K562 (cell line): ENCODE measurements at regions not wholly inside any gene's neighbourhood (a gene's known extent, or its start where the extent isn't known, plus 50 kb on each side); places are given as distances from the start of the nearest gene placed in this dataset.

ENCODE experiments used
- ATAC-seq: fragments of 200-7000 bp; cut with Tn5 transposase; 3 replicates; pipeline ENCODE4 v1.9.1; 2020; ENCODE audit warnings: moderate library complexity
- BruUV-seq: library from RNA; stranded (reverse); fragments of 400-500 nt; replicated peaks from 2 replicates; lab custom pipeline; 2021; lab: Mats Ljungman, UMichigan
- CTCF ChIA-PET: fragments of 300-600 bp; formaldehyde crosslinking; extraction: SDS; loops from one replicate; lab custom pipeline; 2021; ENCODE audit warnings: low intra/inter-chr PET ratio; lab: Yijun Ruan, JAX
- POLR2A ChIA-PET: fragments of 300-600, 350-650 bp; sonication (Branson Sonifier 250); formaldehyde crosslinking; extraction: SDS; loops from one replicate; lab custom pipeline; 2021; ENCODE audit warnings: antibody characterized with exemption, inconsistent platforms; lab: Yijun Ruan, JAX
- DNase-seq, 4 experiments: peaks; one replicate each; pipeline versions ENCODE4 v3.0.0 to v3.0.0-alpha.2; 2011 to 2018; ENCODE audit warnings: low spot score in 3 of 4, mixed read lengths in 3 of 4; ENCODE audit errors: extremely low read depth in 1 of 4
- FAIRE-seq: peaks from 2 replicates; lab custom pipeline; 2011; peaks lifted over from hg19 to GRCh38; lab: Jason Lieb, UNC
- H2AFZ ChIP-seq: 2 replicates; pipeline ENCODE4 v1.6.0; 2011; ENCODE audit warnings: low read depth, low read length, control low read depth, inconsistent platforms
- H3K27ac ChIP-seq: fragments of 200-600 bp; 3 replicates; pipeline ENCODE4 v1.8.0; 2011; ENCODE audit warnings: low read depth, mild to moderate bottlenecking, control low read depth, inconsistent platforms, low read length, moderate library complexity, mixed read lengths; ENCODE audit errors: extremely low read depth
- H3K27me3 ChIP-seq, 2 experiments: fragments of 300-600 bp in 1 of 2; 2 replicates in 1 of 2; 3 replicates in 1 of 2; pipeline versions ENCODE4 v1.6.0 to v1.8.0; 2011; ENCODE audit warnings: inconsistent platforms in 2 of 2, low read length in 2 of 2, mild to moderate bottlenecking in 1 of 2, mixed read lengths in 1 of 2, moderate library complexity in 1 of 2; ENCODE audit not compliant: control insufficient read depth in 2 of 2, insufficient read depth in 2 of 2
- H3K36me3 ChIP-seq: fragments of 300-600 bp; 3 replicates; pipeline ENCODE4 v1.8.0; 2011; ENCODE audit warnings: mild to moderate bottlenecking, low read length, inconsistent platforms; ENCODE audit not compliant: control insufficient read depth, insufficient read depth
- H3K4me1 ChIP-seq, 2 experiments: fragments of 200-600 bp in 1 of 2; replicated peaks in 1 of 2; 2 replicates in 1 of 2; 3 replicates in 1 of 2; pipeline versions ENCODE4 v1.5.1 to v1.8.0; 2011; ENCODE audit warnings: inconsistent platforms in 2 of 2, low read length in 2 of 2, mild to moderate bottlenecking in 1 of 2, mixed read lengths in 1 of 2, moderate library complexity in 1 of 2; ENCODE audit not compliant: control insufficient read depth in 2 of 2, insufficient read depth in 2 of 2
- H3K4me2 ChIP-seq: 2 replicates; pipeline ENCODE4 v1.6.1; 2011; ENCODE audit warnings: low read length, control low read depth, inconsistent platforms, mixed read lengths; ENCODE audit not compliant: insufficient read depth
- H3K4me3 ChIP-seq: fragments of 200-600 bp; sonication (generic), shearing (Covaris generic); 2 replicates; pipeline ENCODE4 v1.5.1; 2016; ENCODE audit warnings: control low read depth, inconsistent platforms
- H3K79me2 ChIP-seq: fragments of 200-600 bp; 3 replicates; pipeline ENCODE4 v1.8.0; 2011; ENCODE audit warnings: low read length, inconsistent platforms; ENCODE audit not compliant: control insufficient read depth, insufficient read depth
- H3K9ac ChIP-seq, 2 experiments: 2 replicates each; pipeline versions ENCODE4 v1.6.0 to v1.6.1; 2011; ENCODE audit warnings: low read depth in 2 of 2, low read length in 2 of 2, control low read depth in 1 of 2, inconsistent platforms in 1 of 2, mild to moderate bottlenecking in 1 of 2, mixed read lengths in 1 of 2; ENCODE audit not compliant: insufficient read depth in 1 of 2
- H3K9me1 ChIP-seq: one replicate; pipeline ENCODE4 v1.6.0; 2011; ENCODE audit warnings: inconsistent platforms, mild to moderate bottlenecking, low read length, moderate library complexity; ENCODE audit not compliant: control insufficient read depth, insufficient read depth
- H3K9me3 ChIP-seq: replicated peaks from 2 replicates; pipeline ENCODE4 v1.5.1; 2011; ENCODE audit warnings: low read depth, low read length, inconsistent platforms; ENCODE audit not compliant: control insufficient read depth, insufficient read depth
- H4K20me1 ChIP-seq: replicated peaks from 2 replicates; pipeline ENCODE4 v1.6.1; 2011; ENCODE audit warnings: low read length, inconsistent platforms, mixed read lengths; ENCODE audit not compliant: control insufficient read depth, insufficient read depth
- BRD9 ChIP-seq: fragments of 450-650 bp; IDR thresholded peaks from 2 replicates; pipeline ENCODE4 v1.6.1; 2018; ENCODE audit warnings: low read depth; ENCODE audit not compliant: partially characterized antibody
- GATA2 ChIP-seq: sonication (generic); formaldehyde crosslinking; IDR thresholded peaks from 2 replicates; pipeline ENCODE4 v1.4.0; 2020; ENCODE audit warnings: mild to moderate bottlenecking, missing genetic modification reagents
- HNRNPLL ChIP-seq: fragments of 200-400 bp; formaldehyde crosslinking; IDR thresholded peaks from 2 replicates; pipeline ENCODE4 v1.6.1; 2017; ENCODE audit warnings: low read length, low read depth, mild to moderate bottlenecking; ENCODE audit not compliant: poor library complexity, severe bottlenecking
- MED1 ChIP-seq: sonication (generic); formaldehyde crosslinking; IDR thresholded peaks from 2 replicates; pipeline ENCODE4 v1.8.1; 2023; ENCODE audit warnings: missing genetic modification reagents, borderline replicate concordance
- RHOXF2B ChIP-seq: fragments of 250-450 bp; sonication (Bioruptor Pico); conservative IDR thresholded peaks from 2 replicates; pipeline ENCODE4 v1.5.1; 2021
- THAP12 ChIP-seq: fragments of 250-450 bp; sonication (Bioruptor Pico); IDR thresholded peaks from 2 replicates; pipeline ENCODE4 v1.9.0; 2021; ENCODE audit warnings: mild to moderate bottlenecking, inconsistent platforms
- WHSC1 ChIP-seq: IDR thresholded peaks from one replicate; pipeline ENCODE4 v1.6.1; 2012; ENCODE audit warnings: low read length, control low read depth, inconsistent platforms
- ZBTB12 ChIP-seq: fragments of 250-450 bp; sonication (Bioruptor Pico); IDR thresholded peaks from 2 replicates; pipeline ENCODE4 v1.4.0; 2020
- ZBTB2 ChIP-seq: fragments of 450-650 bp; IDR thresholded peaks from 2 replicates; pipeline ENCODE4 v1.6.1; 2016; ENCODE audit warnings: antibody characterized with exemption
- ZBTB8A ChIP-seq: fragments of 450-650 bp; IDR thresholded peaks from 2 replicates; pipeline ENCODE4 v1.6.1; 2018; ENCODE audit warnings: mild to moderate bottlenecking, moderate library complexity; ENCODE audit not compliant: partially characterized antibody
- ZNF408 ChIP-seq: fragments of 250-450 bp; sonication (Bioruptor Pico); IDR thresholded peaks from 2 replicates; pipeline ENCODE4 v1.4.0; 2020; ENCODE audit warnings: low read depth, mild to moderate bottlenecking, moderate library complexity
- ZNF511 ChIP-seq: sonication (generic); formaldehyde crosslinking; IDR thresholded peaks from 2 replicates; pipeline ENCODE4 v1.8.0; 2022; ENCODE audit warnings: mild to moderate bottlenecking, missing genetic modification reagents
- ZNF551 ChIP-seq: fragments of 250-450 bp; sonication (Bioruptor Pico); IDR thresholded peaks from 2 replicates; pipeline ENCODE4 v1.5.0; 2021; ENCODE audit warnings: mild to moderate bottlenecking, moderate library complexity
- WGBS: fragments of 100-300 bp; shearing (Covaris generic); methylation state at CpG from one replicate; pipeline ENCODE4 v1.1.6; 2016; ENCODE audit warnings: low coverage, mixed read lengths; ENCODE audit not compliant: insufficient coverage; ENCODE audit errors: missing lambda C conversion rate; 5-methylcytosine and 5-hydroxymethylcytosine counted together
- in situ Hi-C: fragments of 300-500 bp; cut with MboI; formaldehyde crosslinking; loops from 4 replicates; pipeline ENCODE4 v1.15.0; 2018; ENCODE audit warnings: inconsistent platforms, mixed read lengths
- intact Hi-C: fragments of 100-400 bp; cut with micrococcal nuclease; formaldehyde crosslinking; loops from 2 replicates; pipeline ENCODE4 v1.14.2; 2022

- no peak for TF ChIP-seq GATA2 (CRISPR knock-in tag)
- no peak for TF ChIP-seq MED1
- no peak for TF ChIP-seq BRD9
- TF ChIP-seq ZBTB8A = no peak
- no peak for TF ChIP-seq HNRNPLL
- TF ChIP-seq RHOXF2B (CRISPR knock-in tag) = no peak
- TF ChIP-seq ZNF511 = no peak
- TF ChIP-seq ZNF551 (CRISPR knock-in tag) = no peak
Measured at GRCh38 chr10:36803229-36803628, 322.2 kb upstream of the ANKRD30A start (continued).

GRCh38 chr10:36802490-36803153, 322.8 kb upstream of the ANKRD30A start:
- ATAC-seq (no peak), FAIRE-seq (no peak), DNase-seq (no peak)
- Histone ChIP-seq H2AFZ (no peak overlapping the region), H3K27me3 (no peaks in the 10 kb centered on the region), H4K20me1 (no peaks in the 10 kb centered on the region), H3K79me2 (no peaks in the 10 kb centered on the region), H3K36me3 (no peaks in the 10 kb centered on the region), H3K9ac (no peak overlapping the region), H3K9me1 (no peaks in the 10 kb centered on the region), H3K27ac (no peak overlapping the region), H3K4me2 (no peak overlapping the region), H3K4me1 (no peaks in the 10 kb centered on the region), H3K4me3 (no peak overlapping the region), H3K9me3 (no peaks in the 10 kb centered on the region; the same call in 1 of the 2 replicates)
- intact Hi-C loops (no loop called here), in situ Hi-C loops (no loop called here)
- POLR2A ChIA-PET = interaction anchor here (0.6 kb wide), 1 partner anchor 1005 kb away, joined by 3 read pairs; no protein-coding TSS in a partner anchor
- WGBS = 0% methylated on average over 12 of the region's 13 CpGs
- BruUV-seq = no TSS peak
- CTCF ChIA-PET = interaction anchor here (0.5 kb wide), 1 partner anchor 103 kb away, joined by 3 read pairs; no protein-coding TSS in a partner anchor
- TF ChIP-seq THAP12 (CRISPR knock-in tag) = no peak
- TF ChIP-seq WHSC1 = no peak
- TF ChIP-seq ZBTB2 = no peak
- no peak for TF ChIP-seq ZNF408 (CRISPR knock-in tag)
- no peak for TF ChIP-seq ZBTB12
